HG03060 (cell line): ENCODE measurements at regions not wholly inside any gene's neighbourhood (a gene's known extent, or its start where the extent isn't known, plus 50 kb on each side); places are given as distances from the start of the nearest gene placed in this dataset.

Source experiments
- ATAC-seq: cut with Tn5 transposase; IDR thresholded peaks from one replicate; pipeline ENCODE4 v1.9.1; 2021; ENCODE audit warnings: low read depth, moderate number of reproducible peaks; ENCODE audit not compliant: unreplicated experiment

DNA sequence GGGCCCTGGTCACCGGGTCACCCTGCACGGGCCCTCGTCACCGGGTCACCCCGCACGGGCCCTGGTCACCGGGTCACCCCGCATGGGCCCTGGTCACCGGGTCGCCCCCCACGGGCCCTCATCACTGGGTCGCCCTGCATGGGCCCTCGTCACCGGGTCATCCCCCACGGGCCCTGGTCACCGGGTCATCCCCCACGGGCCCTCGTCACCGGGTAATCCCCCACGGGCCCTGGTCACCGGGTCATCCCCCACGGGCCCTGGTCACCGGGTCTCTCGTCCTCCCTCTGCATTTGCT lies 77.6 kb downstream of the RIPK4 start:
- ATAC-seq = no peak

GRCh38 chr21:41687633-41688032 lies 79.2 kb downstream of the RIPK4 start:
- ATAC-seq = no peak

GRCh38 chr21:41686664-41687063 lies 80.2 kb downstream of the RIPK4 start:
- no peak for ATAC-seq

GRCh38 chr21:41685511-41686149 lies 81.2 kb downstream of the RIPK4 start:
- no peak for ATAC-seq

DNA sequence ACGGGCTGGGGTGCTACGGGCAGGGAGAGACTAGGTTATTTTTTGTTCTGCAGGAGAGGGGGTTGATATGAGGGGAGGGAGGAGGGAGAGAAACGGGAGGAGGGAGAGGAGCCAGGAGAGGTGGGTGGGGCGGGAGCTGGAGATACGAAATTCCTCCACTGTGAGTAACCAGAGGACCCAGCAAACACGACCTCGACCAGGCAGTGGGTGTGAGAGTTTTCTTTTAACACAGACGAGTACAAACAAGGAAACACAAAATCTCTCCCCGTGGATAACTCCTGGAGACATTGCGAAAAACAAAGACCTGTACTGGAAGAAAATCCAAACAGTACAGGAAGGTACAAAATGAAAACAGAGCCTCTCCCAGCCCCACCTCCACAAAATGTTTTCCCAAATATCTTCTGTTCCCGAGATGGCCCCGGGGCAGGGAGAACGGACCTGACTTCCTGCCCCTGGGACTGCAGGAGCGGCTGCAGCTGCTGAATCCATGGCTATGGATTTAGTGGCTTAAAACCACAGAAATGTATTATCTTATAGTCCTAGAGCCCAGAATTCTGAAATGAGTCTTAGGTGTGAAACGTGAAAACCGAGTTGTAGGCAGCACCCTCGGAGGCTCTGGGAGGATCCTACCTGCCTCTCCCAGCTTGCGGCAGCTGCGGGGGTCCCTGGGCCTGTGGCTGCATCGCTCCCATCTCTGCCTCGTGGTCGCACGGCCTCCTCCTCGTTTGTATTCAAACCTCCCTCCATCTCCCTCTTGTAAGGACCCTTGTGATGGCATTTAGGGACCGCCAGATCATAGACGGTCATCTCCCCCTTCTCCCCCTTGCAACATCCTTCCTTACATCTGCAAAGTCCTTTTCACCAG lies 82.2 kb downstream of the RIPK4 start:
- ATAC-seq = no peak

GRCh38 chr21:41683815-41684214 lies 83.0 kb downstream of the RIPK4 start:
- ATAC-seq = no peak

GRCh38 chr21:41682719-41683179 lies 84.1 kb downstream of the RIPK4 start:
- ATAC-seq = no peak

DNA sequence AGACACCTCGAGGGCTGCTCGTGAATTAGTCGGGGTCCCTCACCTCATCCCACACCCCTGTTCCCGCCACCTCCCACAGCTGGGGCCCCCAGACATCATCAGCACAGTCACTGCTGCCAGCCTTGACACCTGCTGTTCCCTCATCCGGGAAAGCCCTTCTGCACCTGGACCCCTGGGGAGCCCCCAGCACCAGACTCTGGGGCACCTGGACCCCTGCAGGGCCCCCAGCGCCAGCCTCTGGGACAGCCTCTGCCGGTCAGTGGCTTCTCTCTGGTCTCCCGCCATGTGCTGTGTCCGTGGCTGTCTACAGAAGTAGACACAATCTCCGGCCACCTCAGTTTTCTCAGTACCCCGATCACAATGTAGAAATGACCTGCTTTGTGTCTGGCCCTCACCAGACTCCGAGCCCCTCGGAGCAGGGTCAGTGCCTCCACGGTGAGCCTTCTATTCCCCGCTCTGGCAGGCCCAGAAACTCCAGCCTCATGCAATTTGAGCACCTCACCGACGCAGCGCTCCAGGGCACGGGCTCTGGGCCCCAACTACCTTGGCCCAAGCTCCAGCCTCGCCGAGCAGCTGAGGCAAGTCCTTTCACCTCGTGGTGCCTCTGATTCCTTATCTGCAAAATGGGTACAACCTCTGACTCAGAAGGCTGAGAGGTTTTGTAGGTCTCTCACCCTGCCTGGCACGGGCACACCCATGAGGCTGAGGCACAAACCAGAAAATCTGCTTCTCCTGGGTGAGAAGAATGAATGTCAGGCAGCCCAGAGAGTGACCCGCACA lies 84.7 kb downstream of the RIPK4 start:
- no peak for ATAC-seq

DNA sequence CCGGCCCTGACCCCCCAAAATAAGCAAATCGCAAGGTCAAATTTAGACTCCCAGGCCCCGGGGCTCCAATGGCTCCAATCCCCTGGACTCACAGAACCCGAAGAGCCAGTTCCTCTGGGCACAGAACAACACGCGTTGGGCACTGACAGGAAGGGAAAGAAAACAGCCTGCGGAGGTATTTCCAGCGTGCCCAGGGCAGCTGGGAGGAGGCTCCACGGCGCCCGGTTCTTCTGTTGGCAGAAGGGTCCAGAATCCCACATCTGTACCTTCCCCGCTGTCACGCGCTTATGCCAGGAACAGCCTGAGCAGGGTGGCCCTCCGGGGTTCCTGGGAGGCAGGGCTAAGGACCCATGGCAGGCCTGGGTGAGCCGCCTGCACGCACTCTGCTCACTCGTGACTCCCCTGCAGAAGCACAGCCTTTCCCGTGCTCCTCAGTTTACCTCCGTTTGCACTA lies 85.5 kb downstream of the RIPK4 start:
- ATAC-seq = no peak

- ATAC-seq = no peak
Observed at GRCh38 chr21:41680444-41681347, 86.2 kb downstream of the RIPK4 start.

DNA sequence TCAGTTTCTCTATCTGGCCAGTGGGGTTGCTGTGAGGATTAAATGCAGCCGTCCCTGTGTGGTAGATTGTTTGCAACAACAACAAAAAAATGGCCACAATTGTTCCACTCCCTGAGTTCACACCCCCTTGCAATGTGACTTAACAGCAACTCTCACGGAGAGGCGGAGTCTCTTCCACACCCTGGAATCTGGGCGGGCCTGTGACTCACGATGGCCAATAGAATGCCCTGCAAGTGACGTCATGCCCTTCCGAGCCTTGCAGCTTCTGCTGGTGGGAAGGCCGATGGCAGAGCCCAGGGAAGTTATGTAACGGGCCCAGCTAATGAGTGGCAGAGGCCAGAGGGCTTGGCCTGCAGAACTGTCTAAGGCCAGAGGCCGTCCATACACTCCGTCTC lies 87.9 kb downstream of the RIPK4 start:
- ATAC-seq = no peak

DNA sequence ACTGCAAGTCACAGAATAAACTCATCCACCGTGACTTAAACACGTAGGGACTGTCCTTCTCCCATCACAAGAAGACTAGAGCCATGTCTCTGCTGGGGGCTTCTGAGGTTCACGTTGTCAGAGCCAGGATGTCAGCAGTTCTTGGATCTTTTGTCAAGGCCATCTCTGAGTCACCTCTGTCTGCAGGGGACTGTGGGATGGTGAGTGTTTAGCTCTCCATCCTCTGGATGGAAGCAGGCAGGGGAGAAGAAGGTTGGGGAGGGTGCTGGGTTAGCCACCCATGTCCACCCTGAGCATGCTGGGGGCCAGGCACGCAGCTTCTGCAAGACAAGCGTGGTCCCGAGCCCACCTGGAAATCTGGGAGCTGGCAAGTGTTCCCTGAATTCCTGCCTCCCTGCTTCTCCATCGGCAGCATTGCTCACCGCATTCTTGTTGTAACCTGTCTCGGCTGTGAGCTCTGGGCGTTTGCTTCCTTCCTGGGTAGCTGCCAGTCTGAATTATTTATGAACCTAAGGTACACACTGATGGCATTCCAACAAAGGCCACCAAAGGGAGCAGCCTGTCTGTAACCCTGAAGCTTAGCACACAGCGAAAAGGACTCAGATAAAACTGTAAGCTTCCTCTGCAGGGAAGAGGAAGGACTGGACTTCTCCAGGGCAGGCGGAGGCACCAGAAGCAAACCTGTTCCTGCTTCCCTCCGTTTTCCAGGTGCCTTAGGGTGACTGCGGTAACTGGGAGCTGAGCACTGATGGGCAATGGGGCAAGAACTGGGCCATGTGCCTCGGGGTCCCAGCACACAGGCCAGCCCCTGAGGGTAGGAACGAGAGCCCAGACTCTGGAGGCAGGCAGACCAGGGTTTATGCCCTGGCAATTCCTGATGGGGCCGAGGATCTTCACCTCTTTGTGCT lies 88.6 kb downstream of the RIPK4 start:
- ATAC-seq = no peak

GRCh38 chr21:41677671-41678015 lies 89.2 kb downstream of the RIPK4 start:
- ATAC-seq = no peak

DNA sequence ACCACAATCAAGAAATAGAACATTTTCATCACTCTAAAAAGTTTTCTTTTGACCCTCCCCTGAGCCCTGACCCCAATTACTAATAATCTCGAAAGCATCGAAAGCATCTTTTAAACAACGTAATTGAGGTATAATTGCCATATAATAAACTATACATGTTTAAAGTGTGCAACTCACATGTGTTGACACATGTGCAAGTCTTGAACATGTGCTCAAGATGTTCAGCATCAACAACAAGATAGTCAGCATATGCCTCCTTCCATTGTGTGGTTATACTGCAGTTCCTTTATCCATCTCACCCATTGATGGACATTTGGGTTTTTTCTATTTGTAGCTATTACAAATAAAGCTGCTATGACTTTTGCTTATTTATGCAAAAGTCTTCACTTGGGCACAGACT lies 90.7 kb downstream of the RIPK4 start:
- ATAC-seq = no peak

DNA sequence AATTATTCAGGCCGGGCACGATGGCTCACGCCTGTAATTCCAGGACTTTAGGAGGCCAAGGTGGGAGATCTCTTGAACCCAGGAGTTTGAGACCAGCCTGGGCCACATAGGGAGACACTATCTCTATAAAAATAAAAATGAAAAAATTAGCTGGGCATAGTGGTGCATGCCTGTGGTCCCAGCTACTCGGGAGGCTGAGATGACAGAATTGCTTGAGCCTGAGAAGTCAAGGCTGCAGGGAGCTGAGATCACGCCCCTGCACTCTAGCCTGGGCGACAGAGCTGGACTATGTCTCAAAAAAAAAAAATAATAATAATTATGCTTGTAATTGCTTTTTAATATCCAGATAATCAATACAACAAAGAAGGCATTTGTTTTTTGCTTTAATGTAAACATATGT lies 91.3 kb downstream of the RIPK4 start:
- no peak for ATAC-seq

DNA sequence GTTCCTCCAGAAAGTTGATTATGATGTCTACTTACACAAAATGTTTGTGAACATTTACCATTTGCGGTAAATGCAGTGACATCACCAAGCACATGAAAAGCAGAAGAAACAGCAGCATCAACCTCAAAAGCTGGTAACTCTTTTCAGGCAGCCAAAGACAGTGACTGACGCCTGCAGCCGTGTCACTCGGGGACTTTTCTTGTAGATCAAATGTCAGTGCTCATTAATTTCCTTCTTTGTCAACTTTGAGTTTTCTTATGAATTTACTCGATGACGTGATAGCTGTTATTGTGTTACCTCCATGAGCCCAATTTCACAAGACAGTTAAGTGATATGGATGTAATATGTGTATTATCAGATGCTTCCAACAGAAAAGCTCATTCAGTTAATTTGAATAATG lies 92.5 kb downstream of the RIPK4 start:
- no peak for ATAC-seq

DNA sequence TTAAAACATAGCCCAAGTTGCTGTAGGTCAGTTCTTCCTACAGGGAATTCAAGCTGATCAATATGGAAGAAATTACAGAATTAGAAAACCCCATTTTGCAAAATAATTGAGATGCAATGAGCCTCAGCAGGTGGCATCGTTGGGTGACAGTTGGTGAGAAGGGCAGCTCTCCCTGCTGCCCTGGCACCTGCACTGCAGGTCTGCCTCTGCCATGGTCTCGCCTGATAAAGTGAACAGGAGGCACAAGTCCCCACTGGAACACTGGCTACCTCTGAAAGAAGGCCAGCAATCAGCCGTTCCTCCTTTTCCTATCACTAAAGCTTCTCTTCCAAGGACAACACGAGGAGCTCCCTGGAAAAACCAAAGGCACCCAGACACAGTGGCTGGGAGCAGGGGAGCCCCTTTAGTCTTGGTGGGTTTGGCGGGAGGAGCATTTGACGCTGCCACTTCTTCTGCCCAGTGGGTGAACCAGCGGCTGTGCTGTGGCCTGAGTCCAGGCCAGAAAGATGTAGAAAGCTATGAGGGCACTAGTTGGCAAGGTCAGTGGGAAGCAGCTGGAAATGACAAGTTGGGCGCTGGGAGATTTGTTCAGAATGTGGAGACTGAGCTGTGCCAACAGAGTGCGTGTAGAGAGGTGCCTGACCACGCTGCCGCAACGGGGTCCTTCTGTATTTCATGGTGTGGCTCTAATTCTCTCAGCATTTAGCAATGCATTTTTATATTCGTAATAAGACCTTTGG lies 93.1 kb downstream of the RIPK4 start:
- no peak for ATAC-seq

DNA sequence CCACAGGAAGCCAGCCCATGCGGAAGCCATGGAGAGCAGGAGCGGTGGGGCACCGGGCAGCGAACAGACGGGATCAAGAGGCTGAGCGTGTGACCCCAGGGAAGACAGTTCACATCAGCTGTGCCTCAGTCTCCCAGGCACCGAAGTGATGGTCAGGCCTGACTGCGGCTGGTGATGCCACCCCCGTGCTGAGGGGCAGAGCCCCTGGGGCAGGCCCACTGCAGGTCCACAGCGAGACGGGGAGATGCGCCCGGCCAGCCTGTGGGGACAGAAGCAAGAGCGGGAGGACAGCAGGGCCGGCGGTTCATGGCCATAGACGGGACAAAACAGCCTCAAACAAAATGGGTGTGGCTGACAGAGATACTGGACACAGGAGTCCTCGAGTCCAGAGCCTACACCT lies 93.8 kb downstream of the RIPK4 start:
- no peak for ATAC-seq

GRCh38 chr21:41672543-41672915 lies 94.3 kb downstream of the RIPK4 start:
- no peak for ATAC-seq
